ENCODE measurements at regions not wholly inside any gene's neighbourhood (a gene's known extent, or its start where the extent isn't known, plus 50 kb on each side); places are given as distances from the start of the nearest gene placed in this dataset.

GRCh38 chr2:160882906-160883305 is 277.3 kb upstream of the TANK start:
- TF ChIP-seq POLR2A (IDR thresholded peaks at IDR 0.05) (no peak), POLR2AphosphoS5 (IDR thresholded peaks at IDR 0.05) (no peak), CTCF (IDR thresholded peaks at IDR 0.05 in 8 of 11, conservative IDR thresholded peaks at IDR 0.05 in 3 of 11) (no peak)
